Activated CD4-positive, alpha-beta memory T cell treated with anti-CD3 and anti-CD28 coated beads for 36 hours (primary cell): ENCODE measurements at regions not wholly inside any gene's neighbourhood (a gene's known extent, or its start where the extent isn't known, plus 50 kb on each side); places are given as distances from the start of the nearest gene placed in this dataset.

Experiments
- CTCF ChIA-PET: fragments of 350-600 bp; sonication (Branson Sonifier 250); formaldehyde crosslinking; loops from one replicate; lab custom pipeline; 2021; ENCODE audit warnings: antibody characterized with exemption, inconsistent platforms; lab: Charles Lee
- POLR2A ChIA-PET: fragments of 350-600 bp; sonication (Branson Sonifier 250); formaldehyde crosslinking; loops from one replicate; lab custom pipeline; 2021; ENCODE audit warnings: antibody characterized with exemption; lab: Charles Lee
- DNase-seq: peaks from one replicate; pipeline ENCODE4 v3.0.0-alpha.2; 2020
- H3K27ac Mint-ChIP-seq: one replicate; pipeline ENCODE4 v1.8.0; 2021; ENCODE audit warnings: mixed read lengths
- H3K27me3 Mint-ChIP-seq: one replicate; pipeline ENCODE4 v1.8.0; 2021; ENCODE audit warnings: mixed read lengths
- H3K36me3 Mint-ChIP-seq: one replicate; pipeline ENCODE4 v1.8.0; 2021; ENCODE audit warnings: mixed read lengths
- H3K4me1 Mint-ChIP-seq: one replicate; pipeline ENCODE4 v1.8.0; 2021; ENCODE audit warnings: low read depth, mixed read lengths
- H3K4me3 Mint-ChIP-seq: one replicate; pipeline ENCODE4 v1.8.0; 2021; ENCODE audit warnings: mild to moderate bottlenecking, mixed read lengths
- H3K9me3 Mint-ChIP-seq: one replicate; pipeline ENCODE4 v1.8.0; 2021; ENCODE audit warnings: mixed read lengths
- intact Hi-C: fragments of 100-400 bp; cut with micrococcal nuclease; formaldehyde crosslinking; loops from one replicate; pipeline ENCODE4 v1.15.1; 2023

DNA sequence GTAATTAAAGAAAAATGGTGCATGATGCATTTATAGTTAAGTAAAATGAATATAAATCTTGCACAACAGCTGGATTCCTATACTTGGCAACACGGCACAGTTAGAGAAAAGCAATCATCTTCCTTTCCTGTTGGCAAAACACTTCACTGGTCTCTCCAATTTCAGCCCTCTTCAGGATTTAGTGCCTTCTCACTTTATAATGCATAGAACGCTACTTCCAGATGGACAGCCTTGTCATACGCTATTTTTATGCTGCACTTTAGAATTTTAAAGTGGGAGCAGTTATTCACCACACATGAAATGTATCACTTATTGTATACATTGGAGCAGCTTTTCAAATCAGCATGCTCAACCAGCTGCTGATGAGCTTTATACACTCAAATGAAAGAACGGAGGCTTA is 194.4 kb upstream of the GBE1 start:
- H3K27me3 Mint-ChIP-seq = no peaks in the 10 kb centered on the region
- intact Hi-C loops = no loop called here
- no peaks in the 10 kb centered on the region for H3K9me3 Mint-ChIP-seq
- CTCF ChIA-PET = no interaction called here
- no peaks in the 10 kb centered on the region for H3K4me1 Mint-ChIP-seq
- POLR2A ChIA-PET = no interaction called here
- no peak overlapping the region for H3K4me3 Mint-ChIP-seq
- DNase-seq = no peak
- no peaks in the 10 kb centered on the region for H3K36me3 Mint-ChIP-seq
- H3K27ac Mint-ChIP-seq = no peak overlapping the region

DNA sequence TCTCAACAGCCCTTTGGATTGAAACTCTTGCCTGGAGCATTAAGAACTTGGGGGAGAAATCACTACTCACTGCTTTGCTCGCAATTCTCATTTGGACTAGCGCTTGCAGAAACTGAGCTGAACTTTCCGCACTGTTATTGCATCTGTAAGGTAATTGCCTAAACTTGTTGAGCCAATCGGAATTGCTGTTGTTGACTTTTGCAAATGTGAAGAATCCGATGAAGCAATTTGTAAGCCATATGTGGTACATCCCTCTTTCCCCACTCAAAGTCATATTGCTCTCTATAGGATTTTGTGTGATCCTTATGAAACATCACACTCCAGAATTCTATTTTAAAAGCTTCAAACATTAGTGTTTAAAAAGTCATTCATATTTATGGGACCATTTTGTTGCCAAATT is 191.7 kb upstream of the GBE1 start:
- H3K4me1 Mint-ChIP-seq = no peaks in the 10 kb centered on the region
- H3K4me3 Mint-ChIP-seq = no peak overlapping the region
- POLR2A ChIA-PET = no interaction called here
- CTCF ChIA-PET = no interaction called here
- intact Hi-C loops = no loop called here
- no peaks in the 10 kb centered on the region for H3K36me3 Mint-ChIP-seq
- no peak overlapping the region for H3K27ac Mint-ChIP-seq
- H3K27me3 Mint-ChIP-seq = no peaks in the 10 kb centered on the region
- no peaks in the 10 kb centered on the region for H3K9me3 Mint-ChIP-seq
- no peak for DNase-seq

DNA sequence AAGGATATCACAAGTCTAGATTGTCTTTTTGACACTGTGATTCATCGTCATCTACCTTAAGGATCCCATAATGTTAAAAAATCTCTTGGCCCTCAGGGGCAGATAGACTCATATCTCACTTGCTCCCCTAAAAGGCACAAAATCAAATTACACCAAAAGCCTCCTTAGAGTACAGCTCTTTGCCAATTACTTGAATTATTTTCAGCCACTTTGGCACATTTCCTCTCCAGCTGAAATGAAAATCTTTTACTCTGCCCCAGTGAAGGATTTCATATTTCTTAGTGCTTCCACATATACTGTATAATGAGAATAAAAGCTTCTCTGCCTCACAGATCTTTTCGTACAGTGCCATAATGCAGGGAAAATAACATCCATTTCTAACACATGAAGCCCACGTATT is 190.7 kb upstream of the GBE1 start:
- no peaks in the 10 kb centered on the region for H3K4me1 Mint-ChIP-seq
- no peaks in the 10 kb centered on the region for H3K27me3 Mint-ChIP-seq
- H3K4me3 Mint-ChIP-seq = no peak overlapping the region
- ChIA-PET POLR2A (no interaction called here), CTCF (no interaction called here)
- no peak for DNase-seq
- no peaks in the 10 kb centered on the region for H3K9me3 Mint-ChIP-seq
- intact Hi-C loops = no loop called here
- H3K27ac Mint-ChIP-seq = no peak overlapping the region
- H3K36me3 Mint-ChIP-seq = no peaks in the 10 kb centered on the region

DNA sequence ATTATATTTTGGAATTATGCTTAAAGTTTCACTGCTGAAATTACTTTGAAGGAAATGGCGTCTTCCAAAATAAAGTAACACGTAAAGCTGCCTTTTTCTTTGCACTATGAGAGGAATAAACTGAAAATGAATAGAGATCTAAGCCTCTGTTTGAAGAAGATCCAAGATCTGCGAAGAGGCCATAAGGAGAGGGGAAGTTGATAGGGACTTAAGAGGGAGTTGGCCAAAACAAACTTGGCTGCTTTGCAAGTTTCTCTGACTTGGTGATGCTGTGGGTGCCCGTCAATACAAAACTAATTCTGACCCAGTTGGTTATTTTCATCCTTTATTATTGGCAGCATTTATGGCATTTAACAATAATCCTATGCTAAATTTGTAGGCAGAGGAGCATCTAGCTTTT is 190.2 kb upstream of the GBE1 start:
- intact Hi-C loops = no loop called here
- H3K9me3 Mint-ChIP-seq = no peaks in the 10 kb centered on the region
- H3K36me3 Mint-ChIP-seq = no peaks in the 10 kb centered on the region
- H3K4me1 Mint-ChIP-seq = no peaks in the 10 kb centered on the region
- no peak for DNase-seq
- ChIA-PET CTCF (no interaction called here), POLR2A (no interaction called here)
- H3K27me3 Mint-ChIP-seq = no peaks in the 10 kb centered on the region
- no peak overlapping the region for H3K27ac Mint-ChIP-seq
- no peak overlapping the region for H3K4me3 Mint-ChIP-seq

- DNase-seq = no peak
- Mint-ChIP-seq H3K4me3 (no peak overlapping the region), H3K36me3 (no peaks in the 10 kb centered on the region), H3K27ac (no peak overlapping the region), H3K27me3 (no peaks in the 10 kb centered on the region), H3K4me1 (no peaks in the 10 kb centered on the region), H3K9me3 (no peaks in the 10 kb centered on the region)
- ChIA-PET CTCF (no interaction called here), POLR2A (no interaction called here)
- intact Hi-C loops = no loop called here
Observed at GRCh38 chr3:81951106-81951505, 189.7 kb upstream of the GBE1 start.

DNA sequence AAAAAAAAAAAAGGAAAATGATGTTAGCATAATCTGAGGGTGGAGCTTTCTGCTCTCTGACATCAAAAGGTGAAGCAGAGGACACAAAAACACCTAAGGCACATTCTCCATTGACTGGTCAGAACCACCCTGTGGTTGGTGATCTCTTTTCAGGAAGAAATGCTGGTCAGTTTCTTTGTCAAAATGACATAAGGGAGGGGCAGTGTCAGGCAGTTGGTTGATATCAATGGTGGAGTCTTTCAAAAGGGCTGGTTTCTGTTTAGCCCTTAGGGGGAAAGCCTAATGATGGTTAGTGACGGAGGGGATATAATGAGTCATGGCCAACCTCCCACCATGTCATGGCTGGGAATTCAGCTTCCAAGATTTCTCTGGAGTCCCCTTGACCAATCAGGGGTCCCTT is 185.9 kb upstream of the GBE1 start:
- peaks cover 20% of the 10 kb centered on the region for H3K9me3 Mint-ChIP-seq
- ChIA-PET CTCF (no interaction called here), POLR2A (no interaction called here)
- no peaks in the 10 kb centered on the region for H3K27me3 Mint-ChIP-seq
- no peak for DNase-seq
- no peaks in the 10 kb centered on the region for H3K36me3 Mint-ChIP-seq
- intact Hi-C loops = no loop called here
- H3K27ac Mint-ChIP-seq = no peak overlapping the region
- no peak overlapping the region for H3K4me3 Mint-ChIP-seq
- no peaks in the 10 kb centered on the region for H3K4me1 Mint-ChIP-seq

DNA sequence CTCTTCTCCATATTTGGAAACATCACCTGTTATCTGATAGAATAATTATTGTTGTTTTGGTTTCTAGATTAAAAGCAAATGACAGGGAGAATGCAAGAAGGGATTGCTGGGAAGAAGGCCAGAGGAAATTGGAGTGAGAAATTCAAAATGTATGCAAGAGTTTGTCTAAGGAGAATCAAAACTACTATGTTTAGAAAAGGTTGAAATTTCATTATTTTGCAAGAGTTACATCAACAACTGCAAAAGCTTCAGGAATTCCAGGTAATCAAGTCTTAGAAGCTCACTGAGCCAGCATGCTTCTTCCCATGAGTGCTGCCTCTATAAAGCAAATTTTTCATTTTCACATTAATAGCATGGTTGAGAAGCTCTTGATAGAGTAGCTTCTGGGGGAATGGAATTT is 177.2 kb upstream of the GBE1 start:
- intact Hi-C loops = no loop called here
- no peak for DNase-seq
- Mint-ChIP-seq H3K4me1 (no peaks in the 10 kb centered on the region), H3K27ac (no peak overlapping the region), H3K36me3 (no peaks in the 10 kb centered on the region), H3K27me3 (peaks cover 1% of the 10 kb centered on the region), H3K4me3 (no peak overlapping the region), H3K9me3 (peaks cover 3% of the 10 kb centered on the region)
- POLR2A ChIA-PET = no interaction called here
- CTCF ChIA-PET = no interaction called here

- no peak for DNase-seq
- Mint-ChIP-seq H3K4me3 (no peak overlapping the region), H3K4me1 (no peaks in the 10 kb centered on the region), H3K27me3 (peaks cover 1% of the 10 kb centered on the region), H3K9me3 (no peaks in the 10 kb centered on the region), H3K27ac (no peak overlapping the region), H3K36me3 (no peaks in the 10 kb centered on the region)
- ChIA-PET CTCF (no interaction called here), POLR2A (no interaction called here)
- intact Hi-C loops = no loop called here
Observed at GRCh38 chr3:81936817-81937216, 175.4 kb upstream of the GBE1 start.

GRCh38 chr3:81932681-81933080 is 171.2 kb upstream of the GBE1 start:
- no peak overlapping the region for H3K27ac Mint-ChIP-seq
- intact Hi-C loops = no loop called here
- no peaks in the 10 kb centered on the region for H3K4me1 Mint-ChIP-seq
- H3K27me3 Mint-ChIP-seq = peaks cover 1% of the 10 kb centered on the region
- ChIA-PET CTCF (no interaction called here), POLR2A (no interaction called here)
- no peak overlapping the region for H3K4me3 Mint-ChIP-seq
- H3K9me3 Mint-ChIP-seq = no peaks in the 10 kb centered on the region
- no peak for DNase-seq
- no peaks in the 10 kb centered on the region for H3K36me3 Mint-ChIP-seq

DNA sequence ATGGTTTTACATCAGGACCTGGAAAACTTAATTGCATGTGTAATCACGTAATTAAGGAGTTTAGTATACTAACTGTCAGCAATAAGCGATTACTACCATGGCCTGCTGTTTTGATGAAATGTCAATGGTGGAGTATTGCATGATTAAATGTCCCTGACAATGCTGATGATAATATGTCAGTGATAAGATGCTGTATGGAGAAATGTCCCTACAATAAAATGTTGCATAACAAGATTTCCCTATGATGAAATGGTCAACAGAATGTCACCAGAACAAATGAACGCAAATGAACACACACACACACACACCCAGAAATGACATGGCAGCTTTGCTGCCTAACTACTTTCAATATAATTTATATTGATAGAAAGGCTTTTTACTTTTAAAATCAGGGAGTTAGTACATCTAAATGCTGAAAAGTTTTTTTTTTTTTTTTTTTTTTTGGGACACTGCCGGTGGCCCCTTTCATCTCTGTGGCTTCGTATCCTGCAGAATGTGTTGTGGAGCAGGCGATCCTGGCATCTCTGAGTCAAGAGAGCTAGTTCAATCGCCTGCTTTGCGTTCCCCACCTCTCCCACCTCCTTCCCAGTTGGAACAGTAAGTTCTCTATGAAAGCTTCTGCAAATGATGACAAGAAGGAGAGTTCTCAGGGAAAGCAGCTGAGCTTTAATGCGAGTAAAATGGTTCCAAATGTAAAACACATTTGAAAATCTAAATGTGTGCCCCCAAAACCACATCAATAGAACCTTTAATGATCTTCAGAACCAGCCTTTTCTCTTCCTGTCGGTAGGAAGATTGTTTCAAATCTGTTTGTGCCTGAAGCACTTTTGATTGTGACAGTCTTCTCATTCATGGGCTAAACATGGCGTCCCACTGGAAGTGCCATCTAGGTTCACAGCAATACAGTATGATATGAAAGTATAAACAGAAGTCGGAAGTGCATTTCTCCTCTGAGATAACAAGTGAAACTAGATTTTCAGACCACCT is 170.1 kb upstream of the GBE1 start:
- H3K27me3 Mint-ChIP-seq = no peaks in the 10 kb centered on the region
- intact Hi-C loops = no loop called here
- H3K27ac Mint-ChIP-seq = no peak overlapping the region
- no peaks in the 10 kb centered on the region for H3K4me1 Mint-ChIP-seq
- ChIA-PET CTCF (no interaction called here), POLR2A (no interaction called here)
- no peak for DNase-seq
- H3K9me3 Mint-ChIP-seq = no peaks in the 10 kb centered on the region
- H3K36me3 Mint-ChIP-seq = no peaks in the 10 kb centered on the region
- no peak overlapping the region for H3K4me3 Mint-ChIP-seq

DNA sequence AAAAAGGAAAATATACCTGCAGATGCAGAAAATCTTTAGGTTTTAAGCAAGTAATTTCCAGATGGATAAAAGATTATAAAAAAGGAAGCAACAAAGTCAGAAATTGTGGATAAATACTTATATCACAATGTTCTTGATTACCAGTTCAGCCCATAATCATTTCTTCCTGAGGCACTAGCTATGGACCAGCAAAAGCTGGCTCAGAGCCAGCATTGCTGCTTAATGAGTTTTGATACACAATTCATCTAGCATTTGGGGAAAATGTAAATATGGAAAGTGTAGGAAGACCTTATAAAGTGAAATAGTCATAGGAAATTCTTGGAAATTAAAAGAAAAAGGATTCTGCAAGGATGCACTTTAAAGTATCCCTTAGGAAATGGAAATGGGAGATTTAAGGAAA is 168.3 kb upstream of the GBE1 start:
- H3K36me3 Mint-ChIP-seq = no peaks in the 10 kb centered on the region
- no peak for DNase-seq
- ChIA-PET POLR2A (no interaction called here), CTCF (no interaction called here)
- no peaks in the 10 kb centered on the region for H3K4me1 Mint-ChIP-seq
- H3K27me3 Mint-ChIP-seq = no peaks in the 10 kb centered on the region
- H3K9me3 Mint-ChIP-seq = no peaks in the 10 kb centered on the region
- H3K27ac Mint-ChIP-seq = no peak overlapping the region
- no peak overlapping the region for H3K4me3 Mint-ChIP-seq
- intact Hi-C loops = no loop called here

DNA sequence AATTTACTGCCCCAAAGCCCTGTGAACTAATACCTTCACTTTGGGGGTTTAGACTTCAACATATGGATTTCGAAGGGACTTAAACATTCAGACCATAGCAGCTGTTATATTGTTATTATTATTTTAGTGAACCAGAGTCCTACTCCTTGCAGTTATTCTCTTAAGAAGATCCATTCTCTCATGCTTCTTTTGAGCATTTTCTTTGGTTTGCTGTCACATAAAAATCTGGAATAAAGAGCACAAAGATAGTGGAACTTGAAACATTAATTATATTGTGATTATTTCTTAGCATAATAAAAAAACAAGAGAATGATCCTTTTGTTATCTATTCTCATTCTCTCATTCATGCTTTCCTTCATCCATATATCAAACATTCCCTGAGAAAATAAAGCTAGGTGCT is 166.4 kb upstream of the GBE1 start:
- Mint-ChIP-seq H3K4me1 (no peaks in the 10 kb centered on the region), H3K36me3 (no peaks in the 10 kb centered on the region), H3K4me3 (no peak overlapping the region), H3K27ac (no peak overlapping the region), H3K9me3 (no peaks in the 10 kb centered on the region), H3K27me3 (no peaks in the 10 kb centered on the region)
- intact Hi-C loops = no loop called here
- ChIA-PET CTCF (interaction anchor here (0.6 kb wide), 1 partner anchor 437 kb away, joined by 3 read pairs; no protein-coding TSS in a partner anchor), POLR2A (no interaction called here)
- no peak for DNase-seq

DNA sequence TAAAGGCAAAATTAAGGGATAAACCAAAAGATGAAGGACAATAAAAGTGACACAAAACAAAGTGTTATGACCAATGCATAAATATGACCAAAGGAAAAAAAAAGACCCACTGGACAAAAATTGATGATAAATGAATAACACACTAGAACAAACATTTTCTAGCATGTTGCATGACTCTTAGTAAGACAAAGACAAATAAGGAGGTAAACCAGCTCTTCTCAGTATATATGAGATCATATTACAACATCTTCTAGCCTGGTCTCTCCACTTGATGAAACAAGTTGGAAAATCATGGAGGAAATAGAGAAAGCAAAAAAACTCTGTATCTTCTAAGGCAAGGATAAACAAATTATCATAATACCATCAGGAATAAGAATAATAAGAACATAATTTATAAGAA is 163.9 kb upstream of the GBE1 start:
- intact Hi-C loops = no loop called here
- DNase-seq = no peak
- Mint-ChIP-seq H3K27me3 (no peaks in the 10 kb centered on the region), H3K4me3 (no peak overlapping the region), H3K4me1 (no peaks in the 10 kb centered on the region), H3K36me3 (no peaks in the 10 kb centered on the region), H3K27ac (no peak overlapping the region), H3K9me3 (no peaks in the 10 kb centered on the region)
- ChIA-PET POLR2A (no interaction called here), CTCF (no interaction called here)
